Lung (tissue), 11 donors: ENCODE measurements at regions not wholly inside any gene's neighbourhood (a gene's known extent, or its start where the extent isn't known, plus 50 kb on each side); places are given as distances from the start of the nearest gene placed in this dataset.

ENCODE experiments used
- ATAC-seq: fragments of 200-7000 bp; cut with Tn5 transposase; one replicate; pipeline ENCODE4 v1.9.1; 2020; ENCODE audit warnings: moderate number of reproducible peaks; ENCODE audit not compliant: insufficient read depth, low FRiP score
- DNase-seq, 3 donors: peaks; one replicate each; pipeline ENCODE4 v3.0.0-alpha.2; 2013 to 2017
- H3K27ac ChIP-seq, 2 donors: one replicate each; pipeline ENCODE4 v1.5.1; 2013; ENCODE audit warnings: mild to moderate bottlenecking in 2 of 2, moderate library complexity in 2 of 2, control low read depth in 1 of 2, inconsistent platforms in 1 of 2, low read depth in 1 of 2, low read length in 1 of 2
- H3K27me3 ChIP-seq, 3 donors: one replicate each; pipeline ENCODE4 v1.5.1; 2013; ENCODE audit warnings: low read length in 2 of 3; ENCODE audit not compliant: control insufficient read depth in 3 of 3, insufficient read depth in 3 of 3
- H3K36me3 ChIP-seq, 4 donors: one replicate each; pipeline ENCODE4 v1.5.1; 2013; ENCODE audit warnings: low read length in 4 of 4, mild to moderate bottlenecking in 1 of 4, moderate library complexity in 1 of 4; ENCODE audit not compliant: control insufficient read depth in 4 of 4, insufficient read depth in 4 of 4
- H3K4me1 ChIP-seq, 5 donors: one replicate each; pipeline ENCODE4 v1.5.1; 2013; ENCODE audit warnings: low read length in 5 of 5, mild to moderate bottlenecking in 2 of 5, moderate library complexity in 1 of 5; ENCODE audit not compliant: control insufficient read depth in 5 of 5, insufficient read depth in 5 of 5
- H3K4me3 ChIP-seq: one replicate; pipeline ENCODE4 v1.5.1; 2013; ENCODE audit warnings: mild to moderate bottlenecking, control low read depth, moderate library complexity
- H3K9ac ChIP-seq, 2 donors: one replicate each; pipeline ENCODE4 v1.5.1; 2013; ENCODE audit warnings: low read length in 2 of 2, control low read depth in 1 of 2; ENCODE audit not compliant: insufficient read depth in 1 of 2
- H3K9me3 ChIP-seq, 4 donors: one replicate each; pipeline ENCODE4 v1.5.1; 2013; ENCODE audit warnings: low read length in 3 of 4, mild to moderate bottlenecking in 1 of 4, moderate library complexity in 1 of 4; ENCODE audit not compliant: control insufficient read depth in 4 of 4, insufficient read depth in 3 of 4
- WGBS, 2 donors: extraction: QIAGEN DNeasy Blood & Tissue Kit; methylation state at CpG; one replicate each; pipeline ENCODE4 v1.1.7; 2013; 5-methylcytosine and 5-hydroxymethylcytosine counted together
- TF ChIP-seq, protein P1 (sequence below): IDR thresholded peaks from 2 replicates; pipeline ENCODE4 v1.5.1; 2012; ENCODE audit warnings: mild to moderate bottlenecking; ENCODE audit errors: control extremely low read depth, extremely low read depth
- donor health status: control.
- donor health status: control.
- donor health status: Bipolar disorder and iron deficiency.
- donor health status: healthy.
- donor health status: DM: yes; HTN: yes; CAD: no.

DNA sequence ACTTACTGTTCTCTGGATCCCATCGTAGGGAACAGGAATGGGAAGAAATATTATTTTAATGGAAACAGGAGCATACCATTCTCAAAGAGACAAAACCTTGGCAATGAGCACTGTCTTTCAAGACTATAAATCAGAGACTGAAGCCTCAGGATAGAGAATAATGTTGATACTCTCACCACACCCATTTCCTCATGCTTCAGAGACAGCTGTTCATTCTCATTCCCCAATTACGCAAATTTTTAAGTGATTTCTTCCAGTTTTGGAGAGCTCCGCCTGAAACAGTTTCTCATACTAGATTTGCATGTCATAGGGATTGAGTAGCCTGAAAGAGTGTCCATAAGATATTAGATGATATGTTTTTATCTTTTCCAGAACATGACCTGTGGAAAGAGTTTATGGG is 290.5 kb upstream of the RASA1 start:
- DNase-seq (no peak), ATAC-seq (no peak)
- no peak overlapping the region for H3K9ac ChIP-seq
- no peaks in the 10 kb centered on the region for H3K36me3 ChIP-seq
- H3K9me3 ChIP-seq, result peaks cover 0 to 1% (median 0%) of the 10 kb centered on the region in 4 donors
- H3K4me1 ChIP-seq, result peaks cover 0 to 4% (median 0%) of the 10 kb centered on the region in 5 donors
- TF ChIP-seq, protein P1, sequence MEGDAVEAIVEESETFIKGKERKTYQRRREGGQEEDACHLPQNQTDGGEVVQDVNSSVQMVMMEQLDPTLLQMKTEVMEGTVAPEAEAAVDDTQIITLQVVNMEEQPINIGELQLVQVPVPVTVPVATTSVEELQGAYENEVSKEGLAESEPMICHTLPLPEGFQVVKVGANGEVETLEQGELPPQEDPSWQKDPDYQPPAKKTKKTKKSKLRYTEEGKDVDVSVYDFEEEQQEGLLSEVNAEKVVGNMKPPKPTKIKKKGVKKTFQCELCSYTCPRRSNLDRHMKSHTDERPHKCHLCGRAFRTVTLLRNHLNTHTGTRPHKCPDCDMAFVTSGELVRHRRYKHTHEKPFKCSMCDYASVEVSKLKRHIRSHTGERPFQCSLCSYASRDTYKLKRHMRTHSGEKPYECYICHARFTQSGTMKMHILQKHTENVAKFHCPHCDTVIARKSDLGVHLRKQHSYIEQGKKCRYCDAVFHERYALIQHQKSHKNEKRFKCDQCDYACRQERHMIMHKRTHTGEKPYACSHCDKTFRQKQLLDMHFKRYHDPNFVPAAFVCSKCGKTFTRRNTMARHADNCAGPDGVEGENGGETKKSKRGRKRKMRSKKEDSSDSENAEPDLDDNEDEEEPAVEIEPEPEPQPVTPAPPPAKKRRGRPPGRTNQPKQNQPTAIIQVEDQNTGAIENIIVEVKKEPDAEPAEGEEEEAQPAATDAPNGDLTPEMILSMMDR, result no peak
- WGBS, 2 donors, result 64 to 65% methylated on average over 3 of the region's 3 CpGs
- H3K27ac ChIP-seq, result no peak overlapping the region
- no peak overlapping the region for H3K4me3 ChIP-seq
- H3K27me3 ChIP-seq, result no peaks in the 10 kb centered on the region

DNA sequence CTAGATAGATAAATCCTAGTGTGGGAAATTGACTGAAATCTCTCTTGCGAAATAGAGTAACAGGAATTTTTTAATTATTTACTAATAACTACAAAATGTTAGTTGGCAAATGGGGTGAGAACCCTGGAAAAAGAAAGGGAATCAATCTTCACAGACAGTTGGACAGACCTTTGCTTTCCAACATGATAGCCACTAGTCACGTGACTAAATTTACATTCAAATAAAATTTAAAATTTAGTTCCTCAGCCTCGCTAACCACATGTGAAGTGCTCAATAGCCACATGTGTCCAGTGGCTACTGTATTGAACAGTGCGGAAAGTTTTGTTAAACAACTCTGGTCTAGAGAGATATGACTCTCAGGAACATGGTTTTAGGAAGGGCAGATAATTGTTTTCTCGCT is 289.9 kb upstream of the RASA1 start:
- TF ChIP-seq, protein P1, result no peak
- Histone ChIP-seq H3K9me3 (peaks cover 0 to 1% (median 0%) of the 10 kb centered on the region in 4 donors), H3K4me3 (no peak overlapping the region), H3K9ac (no peak overlapping the region), H3K27me3 (no peaks in the 10 kb centered on the region), H3K4me1 (peaks cover 0 to 4% (median 0%) of the 10 kb centered on the region in 5 donors), H3K27ac (no peak overlapping the region), H3K36me3 (no peaks in the 10 kb centered on the region)
- 85 to 97% methylated on average over 5 of the region's 5 CpGs for WGBS, 2 donors
- DNase-seq, result no peak
- no peak for ATAC-seq

DNA sequence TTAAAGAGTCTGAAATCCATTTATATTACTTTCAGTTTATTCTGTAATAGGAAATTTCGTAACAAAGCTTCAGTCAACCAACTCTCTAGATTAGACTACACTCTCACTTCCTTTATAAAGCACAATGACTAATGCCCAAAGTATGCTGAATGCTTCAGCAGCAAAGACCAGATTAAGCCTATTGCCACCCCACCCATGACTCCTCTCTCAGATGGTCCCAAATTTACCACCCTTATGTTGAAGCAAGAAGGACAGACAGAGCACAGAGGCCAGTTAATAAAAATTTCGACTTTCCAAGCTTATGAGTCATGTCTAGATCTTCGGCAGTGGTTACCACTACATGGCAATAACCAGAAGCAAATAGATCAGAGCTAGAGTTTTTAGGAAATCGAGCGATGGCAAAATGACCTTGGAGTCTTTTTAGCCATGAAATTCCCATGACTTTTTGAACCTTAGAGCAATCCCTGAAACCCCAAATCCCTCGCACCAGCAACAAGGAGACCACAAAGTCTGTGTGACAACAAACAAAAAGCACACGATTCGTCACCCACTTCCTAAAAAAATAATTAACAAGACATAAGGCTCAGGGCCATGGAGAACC is 287.8 kb upstream of the RASA1 start:
- peaks cover 0 to 1% (median 0%) of the 10 kb centered on the region in 4 donors for H3K9me3 ChIP-seq
- peaks cover 0 to 4% (median 0%) of the 10 kb centered on the region in 5 donors for H3K4me1 ChIP-seq
- H3K27me3 ChIP-seq, result no peaks in the 10 kb centered on the region
- DNase-seq, result no peak
- no peak overlapping the region for H3K9ac ChIP-seq
- TF ChIP-seq, protein P1, result no peak
- WGBS, 2 donors, result 42 to 60% methylated on average over 8 of the region's 8 CpGs
- H3K4me3 ChIP-seq, result no peak overlapping the region
- peak overlapping the region; percentile 6 to 33 for H3K27ac ChIP-seq
- no peaks in the 10 kb centered on the region for H3K36me3 ChIP-seq
- ATAC-seq, result peak; percentile 77

DNA sequence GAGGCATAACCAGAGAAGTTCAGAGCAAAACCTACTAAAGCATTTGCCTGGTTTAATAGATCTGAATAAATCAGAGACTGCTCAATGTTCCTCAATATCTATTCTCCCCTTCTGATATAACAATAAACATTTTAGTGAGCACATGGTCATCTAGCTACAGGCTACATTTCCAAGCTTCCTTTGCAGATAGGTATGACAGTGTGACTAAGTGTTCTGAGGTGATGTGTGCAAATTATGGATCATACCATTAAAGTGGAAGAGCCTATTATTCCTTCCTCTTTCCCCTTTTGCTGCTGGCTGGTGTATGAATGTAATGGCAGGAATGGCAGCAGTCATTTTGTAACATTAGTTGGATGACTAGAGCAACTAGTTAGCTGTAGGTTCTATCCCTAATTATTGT is 285.8 kb upstream of the RASA1 start:
- no peak overlapping the region for H3K27ac ChIP-seq
- ATAC-seq, result no peak
- TF ChIP-seq, protein P1, result no peak
- DNase-seq, result no peak
- H3K9me3 ChIP-seq, result no peaks in the 10 kb centered on the region
- no peak overlapping the region for H3K4me3 ChIP-seq
- no peak overlapping the region for H3K9ac ChIP-seq
- peaks cover 0 to under 1% (median 0%) of the 10 kb centered on the region in 5 donors for H3K4me1 ChIP-seq
- no peaks in the 10 kb centered on the region for H3K27me3 ChIP-seq
- no peaks in the 10 kb centered on the region for H3K36me3 ChIP-seq
